ENCODE measurements at regions not wholly inside any gene's neighbourhood (a gene's known extent, or its start where the extent isn't known, plus 50 kb on each side); places are given as distances from the start of the nearest gene placed in this dataset.
"Not testable (repeated sequence)": the region's sequence is repeated elsewhere in the genome, so short reads cannot be mapped to it uniquely, and the experiment has no call there.

GRCh38 chr6:67451874-67452273 lies 1183.2 kb upstream of the ADGRB3 start:
- TF ChIP-seq POLR2A (IDR thresholded peaks at IDR 0.05; ENCODE audit: low read depth, low read length) (no peak), PAX5 (IDR thresholded peaks at IDR 0.05; ENCODE audit: insufficient read depth, low read length, severe bottlenecking) (no peak), SPI1 (IDR thresholded peaks at IDR 0.05; ENCODE audit: low read depth, low read length) (no peak), TAF1 (IDR thresholded peaks at IDR 0.05; ENCODE audit: low read depth, low read length) (no peak), POLR2AphosphoS5 (IDR thresholded peaks at IDR 0.05; ENCODE audit: low read depth, low read length) (no peak), POU2F2 (IDR thresholded peaks at IDR 0.05; ENCODE audit: low read depth, low read length) (no peak)
- no peak for DNase-seq (ENCODE audit: insufficient read length, low spot score)
- no peak for FAIRE-seq

GRCh38 chr6:67450641-67451040 lies 1184.4 kb upstream of the ADGRB3 start:
- no peak for DNase-seq (ENCODE audit: insufficient read length, low spot score)
- TF ChIP-seq TAF1 (IDR thresholded peaks at IDR 0.05; ENCODE audit: low read depth, low read length) (no peak), POLR2AphosphoS5 (IDR thresholded peaks at IDR 0.05; ENCODE audit: low read depth, low read length) (no peak), POU2F2 (IDR thresholded peaks at IDR 0.05; ENCODE audit: low read depth, low read length) (no peak), SPI1 (IDR thresholded peaks at IDR 0.05; ENCODE audit: low read depth, low read length) (no peak), POLR2A (IDR thresholded peaks at IDR 0.05; ENCODE audit: low read depth, low read length) (no peak), PAX5 (IDR thresholded peaks at IDR 0.05; ENCODE audit: insufficient read depth, low read length, severe bottlenecking) (no peak)

GRCh38 chr6:67449602-67450001 lies 1185.5 kb upstream of the ADGRB3 start:
- no peak for TF ChIP-seq POLR2AphosphoS5 (IDR thresholded peaks at IDR 0.05; ENCODE audit: low read depth, low read length)
- TF ChIP-seq POLR2A (IDR thresholded peaks at IDR 0.05; ENCODE audit: low read depth, low read length) = no peak
- TF ChIP-seq TAF1 (IDR thresholded peaks at IDR 0.05; ENCODE audit: low read depth, low read length) = no peak
- no peak for DNase-seq (ENCODE audit: insufficient read length, low spot score)
- FAIRE-seq = no peak

More at GRCh38 chr6:67450641-67451040, 1184.4 kb upstream of the ADGRB3 start:
- FAIRE-seq = no peak

GRCh38 chr6:67433124-67433523 lies 1202.0 kb upstream of the ADGRB3 start:
- DNase-seq (ENCODE audit: insufficient read length, low spot score) (no peak), FAIRE-seq (no peak)
- TF ChIP-seq POLR2AphosphoS5 (IDR thresholded peaks at IDR 0.05; ENCODE audit: low read depth, low read length) (no peak), SPI1 (IDR thresholded peaks at IDR 0.05; ENCODE audit: low read depth, low read length) (no peak), TAF1 (IDR thresholded peaks at IDR 0.05; ENCODE audit: low read depth, low read length) (no peak), PAX5 (IDR thresholded peaks at IDR 0.05; ENCODE audit: insufficient read depth, low read length, severe bottlenecking) (no peak), POU2F2 (IDR thresholded peaks at IDR 0.05; ENCODE audit: low read depth, low read length) (no peak), POLR2A (IDR thresholded peaks at IDR 0.05; ENCODE audit: low read depth, low read length) (no peak)

- DNase-seq (ENCODE audit: insufficient read length, low spot score) = no peak
- TF ChIP-seq SPI1 (IDR thresholded peaks at IDR 0.05; ENCODE audit: low read depth, low read length) (no peak), TAF1 (IDR thresholded peaks at IDR 0.05; ENCODE audit: low read depth, low read length) (no peak), POLR2A (IDR thresholded peaks at IDR 0.05; ENCODE audit: low read depth, low read length) (no peak), POU2F2 (IDR thresholded peaks at IDR 0.05; ENCODE audit: low read depth, low read length) (no peak), POLR2AphosphoS5 (IDR thresholded peaks at IDR 0.05; ENCODE audit: low read depth, low read length) (no peak), PAX5 (IDR thresholded peaks at IDR 0.05; ENCODE audit: insufficient read depth, low read length, severe bottlenecking) (no peak)
- FAIRE-seq = no peak
Measured at GRCh38 chr6:67431076-67431475, 1204.0 kb upstream of the ADGRB3 start.

- not testable (repeated sequence) for DNase-seq (ENCODE audit: insufficient read length, low spot score); FAIRE-seq
Measured at GRCh38 chr6:67426686-67427085, 1208.4 kb upstream of the ADGRB3 start.

GRCh38 chr6:67412035-67412434 lies 1223.0 kb upstream of the ADGRB3 start:
- TF ChIP-seq POU2F2 (IDR thresholded peaks at IDR 0.05; ENCODE audit: low read depth, low read length) (no peak), TAF1 (IDR thresholded peaks at IDR 0.05; ENCODE audit: low read depth, low read length) (no peak), POLR2A (IDR thresholded peaks at IDR 0.05; ENCODE audit: low read depth, low read length) (no peak), SPI1 (IDR thresholded peaks at IDR 0.05; ENCODE audit: low read depth, low read length) (no peak), PAX5 (IDR thresholded peaks at IDR 0.05; ENCODE audit: insufficient read depth, low read length, severe bottlenecking) (no peak), POLR2AphosphoS5 (IDR thresholded peaks at IDR 0.05; ENCODE audit: low read depth, low read length) (no peak)
- DNase-seq (ENCODE audit: insufficient read length, low spot score) = no peak
- FAIRE-seq = no peak

GRCh38 chr6:67411036-67411435 lies 1224.0 kb upstream of the ADGRB3 start:
- TF ChIP-seq POU2F2 (IDR thresholded peaks at IDR 0.05; ENCODE audit: low read depth, low read length) = no peak
- TF ChIP-seq TAF1 (IDR thresholded peaks at IDR 0.05; ENCODE audit: low read depth, low read length) = no peak
- TF ChIP-seq POLR2A (IDR thresholded peaks at IDR 0.05; ENCODE audit: low read depth, low read length) = no peak
- no peak for TF ChIP-seq POLR2AphosphoS5 (IDR thresholded peaks at IDR 0.05; ENCODE audit: low read depth, low read length)
- no peak for TF ChIP-seq SPI1 (IDR thresholded peaks at IDR 0.05; ENCODE audit: low read depth, low read length)
- no peak for TF ChIP-seq PAX5 (IDR thresholded peaks at IDR 0.05; ENCODE audit: insufficient read depth, low read length, severe bottlenecking)
- DNase-seq (ENCODE audit: insufficient read length, low spot score) = no peak
- FAIRE-seq = no peak

GRCh38 chr6:67394254-67394653 lies 1240.8 kb upstream of the ADGRB3 start:
- TF ChIP-seq POU2F2 (IDR thresholded peaks at IDR 0.05; ENCODE audit: low read depth, low read length) = no peak
- TF ChIP-seq POLR2AphosphoS5 (IDR thresholded peaks at IDR 0.05; ENCODE audit: low read depth, low read length) = no peak
- TF ChIP-seq PAX5 (IDR thresholded peaks at IDR 0.05; ENCODE audit: insufficient read depth, low read length, severe bottlenecking) = no peak
- TF ChIP-seq POLR2A (IDR thresholded peaks at IDR 0.05; ENCODE audit: low read depth, low read length) = no peak
- TF ChIP-seq SPI1 (IDR thresholded peaks at IDR 0.05; ENCODE audit: low read depth, low read length) = no peak
- TF ChIP-seq TAF1 (IDR thresholded peaks at IDR 0.05; ENCODE audit: low read depth, low read length) = no peak
- no peak for FAIRE-seq
- DNase-seq (ENCODE audit: insufficient read length, low spot score) = no peak

- no peak for DNase-seq (ENCODE audit: insufficient read length, low spot score)
- no peak for TF ChIP-seq POLR2AphosphoS5 (IDR thresholded peaks at IDR 0.05; ENCODE audit: low read depth, low read length)
- no peak for TF ChIP-seq TAF1 (IDR thresholded peaks at IDR 0.05; ENCODE audit: low read depth, low read length)
- no peak for TF ChIP-seq PAX5 (IDR thresholded peaks at IDR 0.05; ENCODE audit: insufficient read depth, low read length, severe bottlenecking)
- TF ChIP-seq POLR2A (IDR thresholded peaks at IDR 0.05; ENCODE audit: low read depth, low read length) = no peak
- no peak for TF ChIP-seq POU2F2 (IDR thresholded peaks at IDR 0.05; ENCODE audit: low read depth, low read length)
- no peak for TF ChIP-seq SPI1 (IDR thresholded peaks at IDR 0.05; ENCODE audit: low read depth, low read length)
- FAIRE-seq = no peak
Measured at GRCh38 chr6:67393356-67393755, 1241.7 kb upstream of the ADGRB3 start.

Measured in GM12891 (cell line).